Left kidney (tissue), 1 donor: ENCODE measurements at regions not wholly inside any gene's neighbourhood (a gene's known extent, or its start where the extent isn't known, plus 50 kb on each side); places are given as distances from the start of the nearest gene placed in this dataset.
"Not testable (repeated sequence)": the region's sequence is repeated elsewhere in the genome, so short reads cannot be mapped to it uniquely, and the experiment has no call there.

Experiments used
- DNase-seq: peaks from one replicate; pipeline ENCODE4 v3.0.0-alpha.2; 2013

GRCh38 chr1:115531631-115532264 lies 110.0 kb upstream of the VANGL1 start:
- no peak for DNase-seq

- DNase-seq, result no peak
These were observed 111.4 kb upstream of the VANGL1 start for GRCh38 chr1:115530407-115530806.

GRCh38 chr1:115529216-115529897 lies 112.4 kb upstream of the VANGL1 start:
- DNase-seq, result no peak

GRCh38 chr1:115528336-115528735 lies 113.4 kb upstream of the VANGL1 start:
- not testable (repeated sequence) for DNase-seq

- no peak for DNase-seq
These were observed 114.0 kb upstream of the VANGL1 start for GRCh38 chr1:115527746-115528145.

- DNase-seq, result no peak
These were observed 114.9 kb upstream of the VANGL1 start for GRCh38 chr1:115526900-115527299.

GRCh38 chr1:115524236-115524635 lies 117.5 kb upstream of the VANGL1 start:
- no peak for DNase-seq

- DNase-seq, result no peak
These were observed 119.4 kb upstream of the VANGL1 start for GRCh38 chr1:115522386-115522785.

GRCh38 chr1:115515270-115515669 lies 126.5 kb upstream of the VANGL1 start:
- DNase-seq, result no peak

- DNase-seq, result not testable (repeated sequence)
These were observed 131.5 kb upstream of the VANGL1 start for GRCh38 chr1:115510226-115510625.

GRCh38 chr1:115507901-115508300 lies 133.9 kb upstream of the VANGL1 start:
- no peak for DNase-seq

- no peak for DNase-seq
These were observed 134.7 kb upstream of the VANGL1 start for GRCh38 chr1:115506924-115507589.

- no peak for DNase-seq
These were observed 135.3 kb upstream of the VANGL1 start for GRCh38 chr1:115506518-115506917.

GRCh38 chr1:115505148-115505571 lies 136.6 kb upstream of the VANGL1 start:
- DNase-seq, result no peak

- DNase-seq, result not testable (repeated sequence)
These were observed 139.6 kb upstream of the VANGL1 start for GRCh38 chr1:115502183-115502582.

GRCh38 chr1:115501476-115501875 lies 140.3 kb upstream of the VANGL1 start:
- DNase-seq, result no peak

- no peak for DNase-seq
These were observed 142.5 kb upstream of the VANGL1 start for GRCh38 chr1:115499253-115499652.

GRCh38 chr1:115496904-115497527 lies 144.8 kb upstream of the VANGL1 start:
- DNase-seq, result no peak

GRCh38 chr1:115495625-115496024 lies 146.1 kb upstream of the VANGL1 start:
- DNase-seq, result no peak

GRCh38 chr1:115495111-115495510 lies 146.7 kb upstream of the VANGL1 start:
- no peak for DNase-seq

GRCh38 chr1:115493834-115494233 lies 147.9 kb upstream of the VANGL1 start:
- no peak for DNase-seq

- no peak for DNase-seq
These were observed 148.9 kb upstream of the VANGL1 start for GRCh38 chr1:115492880-115493279.

- DNase-seq, result no peak
These were observed 149.7 kb upstream of the VANGL1 start for GRCh38 chr1:115492019-115492595.
